NCI-H2107 (cell line): ENCODE measurements at regions not wholly inside any gene's neighbourhood (a gene's known extent, or its start where the extent isn't known, plus 50 kb on each side); places are given as distances from the start of the nearest gene placed in this dataset.

Experiments
- DNase-seq: peaks from one replicate; lab custom pipeline; 2025; lab: John Stamatoyannopoulos, UW

DNA sequence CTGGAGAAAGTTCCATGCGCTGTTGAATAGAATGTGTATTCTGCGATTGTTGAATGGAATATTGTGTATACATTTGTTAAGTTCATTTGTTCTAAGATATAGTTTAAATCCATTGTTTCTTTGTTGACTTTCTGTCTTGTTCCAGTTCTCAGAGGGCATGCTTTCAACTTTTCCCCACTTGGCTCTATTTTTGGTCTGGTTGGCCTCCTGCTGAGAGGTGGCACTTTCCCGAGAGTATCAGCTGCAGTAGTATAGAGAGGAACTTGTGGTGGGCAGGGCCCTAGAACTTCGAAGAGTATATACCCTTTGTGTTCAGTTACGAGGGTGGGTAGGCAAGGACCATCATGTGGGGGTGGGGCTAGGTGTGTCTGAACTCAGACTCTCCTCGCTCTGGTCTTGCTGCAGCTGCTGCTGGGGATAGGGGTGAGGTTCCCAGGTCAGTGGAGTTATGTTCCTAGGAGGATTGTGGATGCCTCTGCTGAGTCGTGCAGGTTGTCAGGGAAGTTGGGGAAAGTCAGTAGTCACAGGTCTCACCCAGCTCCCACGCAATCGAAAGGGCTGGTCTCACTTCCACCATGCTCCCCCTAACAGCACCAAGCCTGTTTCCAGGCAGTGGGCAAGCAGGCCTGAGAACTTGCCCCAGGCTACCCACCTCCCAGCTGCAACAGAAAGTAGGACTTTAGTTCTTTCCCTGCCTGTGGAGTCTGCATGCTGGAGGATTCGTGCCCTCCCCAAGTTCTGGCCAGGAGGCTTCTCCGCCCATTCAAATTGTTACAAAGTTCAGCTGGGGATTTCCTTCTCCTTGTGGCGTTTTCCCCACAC, 118.9 kb upstream of the SSTR4 start:
- DNase-seq, result no peak

DNA sequence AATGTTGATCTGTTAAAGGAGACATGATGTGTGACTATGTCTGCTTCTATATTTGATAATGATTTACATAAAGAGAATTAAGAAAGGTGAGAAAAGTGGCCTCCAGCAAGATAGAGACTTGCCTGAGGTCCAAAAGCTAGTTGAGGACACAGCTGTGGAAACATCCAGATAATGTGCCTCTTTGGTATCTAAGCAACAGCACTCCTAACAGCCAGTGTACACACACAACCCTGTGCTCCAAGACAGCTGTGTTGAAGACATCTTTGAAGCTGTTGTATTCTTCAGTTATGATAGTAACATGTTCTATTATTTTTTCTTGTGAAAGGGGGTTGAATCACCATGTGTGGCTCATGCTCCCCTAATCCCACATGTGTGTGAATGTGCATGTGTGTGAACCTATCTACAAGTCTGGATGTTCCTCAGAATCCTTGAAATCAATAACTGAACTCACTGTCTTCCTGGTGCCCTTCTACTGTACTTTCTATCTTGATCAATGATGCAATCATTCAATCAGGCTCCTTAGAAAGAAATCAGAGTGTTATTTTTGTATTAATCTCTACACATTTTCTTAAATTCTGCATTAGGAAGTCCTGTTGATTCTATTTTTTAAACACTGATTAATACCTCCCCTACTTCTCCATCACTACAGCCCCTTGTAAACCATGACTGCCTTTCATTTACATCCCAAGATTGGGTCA, 116.7 kb upstream of the SSTR4 start:
- DNase-seq, result no peak

DNA sequence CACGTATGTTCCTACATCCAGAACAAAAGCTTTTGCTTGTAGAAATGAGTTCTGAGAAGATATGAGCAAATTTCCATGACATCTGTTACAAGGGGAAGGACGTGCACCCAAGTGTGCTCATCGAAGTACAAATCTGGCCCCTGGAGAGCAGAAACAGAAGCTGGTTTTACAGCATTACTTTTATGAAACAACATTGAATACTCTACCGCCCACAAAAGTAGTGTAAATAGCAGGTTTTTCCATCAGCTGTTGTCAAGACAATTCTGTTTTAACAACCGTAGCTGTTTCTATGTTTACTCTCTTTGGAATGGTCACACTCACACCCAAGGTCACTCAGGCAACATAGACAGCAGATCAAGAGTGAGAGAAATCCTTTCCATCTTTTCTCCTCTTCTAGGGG, 114.2 kb upstream of the SSTR4 start:
- no peak for DNase-seq

DNA sequence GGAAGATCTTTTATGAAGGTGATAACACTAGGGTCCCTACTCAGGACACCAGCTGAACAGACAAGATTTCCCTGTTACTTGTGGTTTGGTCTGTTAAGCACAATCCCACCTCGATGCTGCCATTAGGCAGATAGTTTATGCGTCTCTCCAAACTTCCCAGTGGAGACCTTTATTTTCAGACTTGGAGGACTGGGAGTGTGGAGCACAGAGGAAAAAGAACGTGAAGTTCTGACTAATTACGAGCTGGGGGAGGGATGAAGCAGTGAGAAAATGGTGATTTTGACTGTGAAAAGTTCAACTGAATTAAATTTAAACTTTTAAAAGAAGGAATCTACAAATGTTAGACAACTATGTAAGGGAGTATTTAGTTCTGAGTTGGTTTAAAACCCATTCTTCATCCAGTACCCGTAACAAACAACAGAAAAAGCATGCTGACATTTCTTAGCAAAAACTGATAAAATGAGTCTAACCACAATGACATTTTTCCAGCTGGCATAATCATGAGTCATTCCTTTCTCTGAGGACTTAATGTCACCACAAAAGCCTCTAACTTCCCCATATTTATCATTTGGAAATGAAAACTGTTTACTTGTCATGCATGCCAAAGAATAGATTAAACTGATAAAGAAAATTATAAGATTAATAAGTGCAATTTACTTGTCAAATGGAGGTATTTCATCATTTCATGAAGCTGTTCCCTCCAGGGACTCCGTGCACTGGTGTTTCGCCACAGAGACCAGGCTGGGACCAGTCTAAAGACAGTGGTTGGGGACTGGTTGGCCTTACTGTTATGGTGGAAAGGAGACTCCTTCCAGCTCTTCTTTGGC, 113.3 kb upstream of the SSTR4 start:
- no peak for DNase-seq

DNA sequence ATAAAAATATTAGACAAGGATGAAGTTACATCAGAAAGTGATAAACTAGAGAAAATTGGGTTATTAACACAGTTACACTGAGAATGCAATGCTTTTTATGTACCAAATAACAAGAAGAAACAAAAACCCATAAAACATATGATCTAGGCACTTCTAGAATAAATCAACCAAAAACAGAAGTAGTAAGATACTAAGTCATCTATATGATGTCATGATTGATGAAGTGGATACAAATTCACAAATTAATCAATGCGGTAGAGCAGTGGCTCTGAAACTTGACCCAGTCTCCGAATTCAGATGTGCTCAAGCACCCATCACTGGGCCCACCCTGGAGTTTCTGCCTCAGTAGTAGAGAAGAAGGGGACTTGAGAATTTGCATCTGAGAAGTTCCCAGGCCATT, 112.1 kb upstream of the SSTR4 start:
- no peak for DNase-seq

DNA sequence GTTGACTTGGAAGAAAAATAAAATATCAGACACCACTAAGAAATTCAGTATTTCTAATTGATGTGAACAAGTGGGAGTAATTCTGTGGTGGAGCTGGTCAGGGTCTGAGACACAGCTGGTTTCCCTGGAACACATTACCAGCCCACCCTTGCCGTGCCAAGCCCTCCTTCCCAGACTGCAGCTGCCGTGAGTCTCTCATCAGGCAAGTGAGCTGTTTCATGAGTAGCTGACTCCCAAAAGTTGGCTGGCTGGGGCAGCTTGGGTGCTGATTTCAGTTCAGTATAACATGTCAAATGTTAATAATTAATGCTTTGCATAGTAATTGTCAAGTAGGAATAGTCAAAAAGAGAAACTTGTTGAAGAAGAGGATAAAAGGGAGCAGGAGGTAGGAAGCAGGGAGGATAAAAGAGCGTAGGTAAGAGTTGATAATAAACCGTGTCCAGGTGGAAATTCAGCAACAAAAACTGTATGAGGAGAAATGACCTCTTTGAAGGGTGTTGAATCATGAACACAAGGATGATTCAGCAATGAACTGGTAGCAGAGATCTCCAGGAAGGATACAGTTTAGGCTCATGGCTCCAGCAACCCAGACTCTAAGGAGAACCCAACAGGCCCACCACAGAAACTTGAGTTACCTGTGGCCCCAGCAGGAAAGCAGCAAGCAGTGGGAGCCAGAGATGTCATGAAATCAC, 110.9 kb upstream of the SSTR4 start:
- no peak for DNase-seq

DNA sequence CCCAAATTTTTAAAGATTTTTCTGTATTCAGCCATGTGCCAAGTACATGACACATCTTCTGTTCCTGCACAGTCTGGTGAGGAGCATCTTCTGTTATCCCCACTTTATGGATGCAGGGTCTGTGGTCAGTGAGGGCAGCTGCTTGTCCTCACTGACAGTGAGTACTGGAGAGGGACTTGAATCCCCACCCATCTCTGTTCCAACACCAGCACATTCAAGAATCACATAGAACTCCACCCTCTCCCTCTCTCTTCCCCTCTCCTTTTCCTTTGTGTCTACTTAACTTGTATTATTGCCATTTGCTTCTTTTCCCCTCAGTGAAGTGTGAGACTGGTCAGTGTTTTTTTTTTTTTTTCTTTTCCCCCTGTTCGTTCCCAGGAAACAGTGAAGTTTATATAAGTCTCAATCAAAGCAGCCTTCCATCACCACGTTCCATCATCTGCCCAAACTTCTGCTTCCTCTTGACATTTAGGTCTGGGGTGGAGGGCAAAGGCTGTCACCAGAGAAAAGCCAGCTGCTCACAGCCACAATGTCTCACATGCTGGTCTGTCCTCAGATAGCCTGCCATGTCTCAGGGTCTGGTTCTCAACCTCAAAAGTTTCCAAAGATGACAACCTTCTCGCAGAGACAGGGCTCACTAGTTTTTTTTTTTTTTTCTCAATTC, 110.0 kb upstream of the SSTR4 start:
- no peak for DNase-seq

DNA sequence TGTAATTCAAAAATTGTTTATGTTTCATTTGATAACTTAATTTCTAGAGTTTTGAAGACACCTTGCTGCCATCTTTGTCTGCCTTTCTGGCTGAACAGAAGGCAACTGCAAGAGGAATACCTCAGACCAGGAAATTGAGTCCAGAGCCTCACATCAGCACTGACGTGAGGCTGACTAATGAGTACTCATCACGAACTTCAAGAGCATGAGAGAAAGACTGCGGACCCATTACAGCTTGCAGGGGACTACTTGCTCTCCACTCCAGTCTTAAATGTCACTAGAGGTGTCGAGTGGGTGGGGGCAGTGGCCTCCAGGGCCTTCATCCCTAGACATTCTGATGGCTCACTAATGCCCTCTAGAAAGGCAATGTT, 109.5 kb upstream of the SSTR4 start:
- DNase-seq, result no peak

DNA sequence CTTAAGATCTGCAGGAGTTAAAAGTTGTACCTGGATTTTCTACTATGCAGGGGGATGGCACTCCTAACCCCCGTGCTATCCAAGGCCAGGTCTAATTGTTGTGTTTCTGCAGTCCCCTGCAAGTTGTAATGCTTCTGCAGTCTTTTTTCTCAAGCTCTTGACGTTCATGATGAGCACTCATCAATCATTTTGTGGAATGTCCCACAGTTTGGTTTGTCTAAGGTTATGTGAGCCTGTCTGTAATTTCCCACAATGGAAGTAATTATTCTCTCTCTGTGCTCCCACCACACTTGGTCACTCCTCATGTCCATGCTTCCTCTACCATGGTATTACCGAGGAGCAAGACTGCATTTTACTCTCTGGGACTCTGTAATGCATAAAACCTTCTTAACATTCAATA, 107.6 kb upstream of the SSTR4 start:
- DNase-seq, result no peak

DNA sequence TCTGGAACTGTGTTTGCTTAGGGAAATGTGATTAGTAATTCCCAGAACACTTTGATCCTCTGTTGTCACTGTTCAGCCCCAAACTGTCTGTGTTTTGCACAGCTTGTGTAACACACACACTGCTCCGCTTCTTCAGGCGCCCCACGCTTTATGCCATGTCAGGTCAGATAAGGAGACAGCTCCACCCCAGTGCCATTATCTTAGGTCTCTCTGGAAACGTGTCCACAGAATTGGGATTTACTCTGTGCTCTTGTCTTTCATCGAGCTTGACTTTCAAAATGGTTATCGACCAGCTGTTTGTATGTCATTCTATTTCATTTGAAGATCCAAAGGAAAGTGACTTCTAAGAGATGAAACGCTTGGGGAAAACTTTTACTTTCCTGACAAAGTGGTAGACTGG, 106.4 kb upstream of the SSTR4 start:
- DNase-seq, result no peak

DNA sequence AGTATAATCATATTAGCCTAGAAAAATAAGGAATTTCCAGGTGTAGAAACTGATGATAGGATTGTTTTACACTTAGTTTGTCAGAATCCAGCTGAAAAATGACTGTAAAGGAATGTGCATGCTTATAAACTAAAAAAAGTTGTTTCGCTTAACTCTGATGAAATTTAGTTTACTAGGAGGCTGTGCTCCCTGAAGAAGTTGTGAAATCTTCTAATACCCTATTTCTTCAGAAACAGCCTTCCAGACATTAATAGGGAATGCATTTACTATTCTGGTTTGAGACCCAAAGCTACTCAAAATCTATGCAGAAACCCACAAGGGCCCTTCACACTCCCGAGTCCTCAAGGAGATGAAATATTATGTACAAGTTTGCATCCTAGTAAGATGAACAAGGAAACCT, 105.5 kb upstream of the SSTR4 start:
- no peak for DNase-seq

DNA sequence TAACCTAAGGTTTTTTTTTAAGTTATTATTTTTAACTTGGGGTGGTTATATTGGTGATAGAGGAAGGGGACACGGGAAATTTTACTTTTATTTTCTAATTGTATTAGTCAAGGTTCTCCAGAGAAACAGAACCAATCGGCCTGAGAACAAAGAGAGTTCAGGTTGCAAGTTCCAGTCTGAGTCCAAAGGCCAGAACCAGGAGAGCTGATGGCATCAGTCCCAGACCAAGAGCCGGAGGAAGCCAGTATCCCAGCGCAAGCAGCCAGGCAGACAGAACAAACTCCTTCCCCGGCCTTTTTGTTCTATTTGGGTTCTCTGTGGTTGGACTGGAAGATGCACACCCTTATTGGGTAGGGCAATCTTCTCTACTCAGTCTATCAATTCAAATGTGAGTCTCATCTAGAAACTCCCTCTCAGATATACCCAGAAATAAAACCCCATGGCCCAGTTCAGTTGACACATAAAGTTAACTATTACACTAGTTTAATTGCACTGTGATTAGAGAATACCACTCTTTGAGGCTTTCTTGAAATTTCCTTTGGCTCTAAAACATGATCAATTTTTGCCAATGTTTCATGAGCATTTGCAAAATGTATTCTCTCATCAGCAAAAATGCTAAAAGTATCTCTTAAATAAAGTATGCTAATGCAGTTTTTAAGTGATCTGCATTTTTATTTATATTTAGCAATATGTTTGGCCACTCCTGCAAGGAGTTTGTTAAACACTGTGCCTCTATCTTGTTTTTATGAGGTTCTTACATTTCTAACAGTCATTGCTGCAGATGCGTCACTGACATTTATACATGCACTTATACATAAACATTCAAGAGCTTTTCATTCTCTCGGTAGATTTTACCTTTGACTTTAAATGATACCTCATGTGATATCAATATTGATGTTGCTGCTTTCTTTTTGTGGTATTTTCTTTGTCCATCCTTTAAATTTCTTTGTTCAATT, 103.2 kb upstream of the SSTR4 start:
- no peak for DNase-seq

DNA sequence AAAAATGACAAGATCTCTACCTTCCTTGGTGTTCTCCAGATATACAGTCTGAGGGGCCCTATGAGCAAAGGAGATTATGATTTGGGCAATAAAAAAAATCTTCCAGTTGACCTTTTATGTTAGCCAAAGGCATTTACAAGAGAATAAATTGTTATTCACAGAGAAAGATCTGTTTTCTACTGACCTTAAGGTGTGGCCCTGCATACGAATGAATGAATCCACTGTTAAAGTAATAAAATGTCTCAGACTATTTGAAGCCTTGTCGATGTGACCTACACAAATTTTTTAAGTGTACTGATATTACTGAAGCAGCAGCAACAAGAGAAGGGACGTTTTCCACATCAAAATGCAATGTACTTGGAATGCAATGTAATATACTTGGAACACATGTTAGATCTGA, 95.9 kb upstream of the SSTR4 start:
- DNase-seq, result no peak

DNA sequence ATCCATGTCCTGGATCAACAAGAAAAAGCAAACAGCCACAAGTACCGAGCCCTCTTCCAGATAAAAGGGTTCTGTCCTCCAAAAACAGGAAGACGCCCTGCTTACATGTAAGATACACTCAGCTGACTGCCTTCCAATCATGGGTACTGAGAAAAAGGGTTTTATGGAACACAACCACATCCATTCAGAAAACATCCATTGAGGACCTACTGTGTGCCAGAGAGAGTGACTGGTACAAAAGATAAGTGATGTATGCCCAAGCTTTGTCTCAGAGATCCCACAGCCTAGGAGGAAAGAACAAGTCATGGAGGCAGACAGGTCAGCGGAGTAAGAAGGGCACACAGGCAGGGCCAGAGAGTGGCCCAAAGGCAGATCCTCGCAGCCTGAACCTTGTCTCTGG, 94.8 kb upstream of the SSTR4 start:
- DNase-seq, result no peak

DNA sequence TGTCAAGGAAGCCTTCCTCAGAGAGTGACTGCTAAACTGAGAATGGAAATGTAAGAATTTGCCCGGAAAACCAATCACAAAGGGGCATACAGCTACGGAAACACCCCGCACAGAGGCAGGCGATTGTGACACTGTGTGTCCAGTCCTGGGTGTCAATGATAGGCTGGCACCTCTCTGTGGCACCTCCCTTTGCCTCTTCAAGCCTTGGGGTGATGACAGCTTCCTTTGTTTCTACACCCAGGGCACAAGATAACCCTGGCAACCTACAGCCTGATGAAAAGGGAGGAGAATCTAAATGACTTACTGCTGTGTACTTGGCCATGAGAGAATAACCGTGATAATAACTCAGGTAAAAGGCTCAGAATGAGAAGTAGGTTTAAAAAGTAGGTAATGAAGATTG, 93.6 kb upstream of the SSTR4 start:
- no peak for DNase-seq

DNA sequence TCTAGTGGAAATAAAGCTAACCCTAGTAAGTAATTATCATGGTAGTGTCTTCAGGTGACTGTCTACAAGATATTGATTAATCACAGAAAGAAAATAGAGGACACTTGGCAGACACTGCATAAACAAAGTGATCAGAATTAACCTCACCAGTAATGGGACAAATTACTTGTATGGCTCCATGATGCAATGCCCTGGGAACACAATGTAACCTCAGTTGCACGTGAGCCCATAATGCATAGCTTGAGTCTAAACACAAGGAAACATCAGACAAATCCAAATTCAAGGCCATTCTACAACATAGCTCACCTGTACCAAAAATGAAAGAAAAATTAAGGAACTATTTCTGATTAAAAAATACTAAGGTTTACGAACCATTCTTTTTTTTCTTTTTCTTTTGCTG, 92.4 kb upstream of the SSTR4 start:
- DNase-seq, result no peak

DNA sequence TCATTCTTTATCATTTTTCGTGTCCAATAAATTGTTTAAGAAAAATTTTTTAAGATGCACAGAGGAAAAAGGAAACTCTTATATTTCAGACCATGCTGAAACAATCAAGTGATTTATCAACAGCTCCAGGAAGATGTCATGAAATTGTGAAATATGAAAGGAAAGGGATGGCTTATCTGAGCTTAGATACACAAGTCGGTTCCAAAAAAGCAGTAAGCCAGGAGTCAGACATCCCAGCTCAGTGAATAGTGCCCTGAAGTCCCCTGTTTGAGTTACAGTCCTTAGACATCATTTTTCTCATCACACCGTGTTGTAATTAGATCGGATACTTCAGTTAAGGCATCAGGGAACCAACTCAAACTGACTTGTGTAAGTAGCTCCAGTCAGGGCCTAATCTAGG, 91.0 kb upstream of the SSTR4 start:
- no peak for DNase-seq

DNA sequence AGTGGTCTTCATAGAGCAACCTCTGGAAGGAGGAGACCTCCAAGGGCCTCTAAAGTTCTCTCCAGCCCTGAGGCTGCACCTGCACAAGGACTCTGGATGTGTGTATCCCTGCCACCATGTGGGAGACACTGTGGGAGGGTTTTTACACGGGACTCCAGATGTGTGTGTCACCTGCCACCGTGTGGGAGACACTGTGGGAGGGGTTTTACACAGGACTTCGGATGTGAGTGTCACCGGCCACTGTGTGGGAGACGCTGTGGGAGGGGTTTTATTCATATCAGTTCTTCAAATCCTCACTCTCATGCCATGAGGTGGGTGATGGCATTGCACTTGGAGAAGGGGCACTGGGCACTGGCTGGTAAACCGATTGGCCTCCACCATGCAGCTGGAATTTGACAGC, 90.2 kb upstream of the SSTR4 start:
- DNase-seq, result no peak

DNA sequence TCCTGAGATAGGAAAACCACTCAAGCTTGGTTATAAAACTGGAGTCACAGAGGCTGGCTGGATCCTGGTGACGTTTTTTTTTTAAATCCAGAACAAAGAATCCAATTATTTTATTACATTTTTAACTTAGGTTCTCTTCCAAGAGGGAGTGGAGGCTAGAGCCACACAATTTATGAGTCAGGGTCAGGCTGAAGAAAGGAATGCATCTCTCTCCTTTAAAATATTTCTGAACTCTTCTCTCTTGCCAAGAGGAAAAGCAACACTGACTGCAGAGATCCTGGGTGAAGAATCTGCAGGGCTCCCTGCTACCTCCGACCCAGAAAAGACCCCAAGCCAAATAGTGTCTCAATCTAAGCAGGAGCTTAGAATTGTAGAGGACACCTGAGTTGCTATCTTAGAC, 88.5 kb upstream of the SSTR4 start:
- no peak for DNase-seq

DNA sequence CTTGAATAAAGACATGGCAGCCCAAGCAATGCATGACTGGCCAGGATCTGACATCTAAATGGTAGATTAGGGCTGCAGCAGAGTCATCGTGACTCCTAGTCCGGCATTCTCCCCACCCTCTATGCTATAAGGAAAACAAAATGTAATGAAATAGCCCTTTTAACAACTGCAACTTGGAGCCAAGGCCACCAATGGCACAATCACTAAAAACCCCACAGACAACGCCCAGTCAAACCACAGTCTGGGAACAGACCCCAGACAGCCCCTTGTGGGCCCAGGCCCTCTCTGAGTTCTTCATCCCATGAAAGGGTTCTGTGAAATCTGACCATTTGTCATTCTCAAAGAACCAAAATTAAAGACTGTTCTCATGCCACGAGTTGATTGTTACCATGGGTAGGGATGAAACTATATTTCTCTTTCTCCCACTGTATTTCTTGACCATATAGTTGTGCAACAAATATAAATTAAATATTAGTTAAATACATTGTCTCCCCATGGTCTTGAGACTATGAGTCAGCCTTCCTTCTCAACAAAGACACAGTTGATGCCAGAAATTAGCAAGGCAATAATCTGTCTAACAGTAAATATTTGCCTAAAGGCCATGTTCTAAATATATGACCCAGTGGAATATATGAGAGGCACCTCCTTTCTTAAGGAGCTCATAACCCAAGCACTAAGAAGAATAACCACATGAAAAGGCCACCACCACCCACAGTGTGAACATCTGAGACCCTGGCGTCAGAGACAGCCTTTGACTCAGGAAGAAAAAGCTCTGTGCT, 85.6 kb upstream of the SSTR4 start:
- DNase-seq, result no peak
